MG63 (cell line): ENCODE measurements at regions not wholly inside any gene's neighbourhood (a gene's known extent, or its start where the extent isn't known, plus 50 kb on each side); places are given as distances from the start of the nearest gene placed in this dataset.
"Not testable (repeated sequence)": the region's sequence is repeated elsewhere in the genome, so short reads cannot be mapped to it uniquely, and the experiment has no call there.

Experiments
- DNase-seq: peaks from one replicate; pipeline ENCODE4 v3.0.0-alpha.2; 2020
- H3K27me3 ChIP-seq: fragments of 250-450 bp; sonication (Bioruptor Pico); 2 replicates; pipeline ENCODE4 v1.5.1; 2020; ENCODE audit warnings: mild to moderate bottlenecking, moderate library complexity
- H3K36me3 ChIP-seq: fragments of 250-450 bp; sonication (Bioruptor Pico); 2 replicates; pipeline ENCODE4 v1.5.1; 2020; ENCODE audit warnings: mild to moderate bottlenecking, moderate library complexity
- H3K4me3 ChIP-seq: fragments of 250-450 bp; sonication (Bioruptor Pico); 2 replicates; pipeline ENCODE4 v1.5.1; 2020; ENCODE audit warnings: mild to moderate bottlenecking, moderate library complexity
- H3K9me3 ChIP-seq: fragments of 250-450 bp; sonication (Bioruptor Pico); 2 replicates; pipeline ENCODE4 v1.5.1; 2020; ENCODE audit warnings: mild to moderate bottlenecking, moderate library complexity

GRCh38 chr5:155532621-155533311, 519.2 kb downstream of the KIF4B start:
- Histone ChIP-seq H3K9me3 (no peaks in the 10 kb centered on the region), H3K36me3 (no peaks in the 10 kb centered on the region), H3K4me3 (no peak overlapping the region), H3K27me3 (no peaks in the 10 kb centered on the region)
- DNase-seq = no peak

- Histone ChIP-seq H3K27me3 (no peaks in the 10 kb centered on the region), H3K36me3 (no peaks in the 10 kb centered on the region), H3K9me3 (no peaks in the 10 kb centered on the region), H3K4me3 (no peak overlapping the region)
- no peak for DNase-seq
Observed at GRCh38 chr5:155540000-155540595, 526.5 kb downstream of the KIF4B start.

GRCh38 chr5:155546075-155546474, 532.5 kb downstream of the KIF4B start:
- H3K9me3 ChIP-seq = no peaks in the 10 kb centered on the region
- no peak for DNase-seq
- H3K36me3 ChIP-seq = no peaks in the 10 kb centered on the region
- H3K27me3 ChIP-seq = no peaks in the 10 kb centered on the region
- H3K4me3 ChIP-seq = no peak overlapping the region

- H3K36me3 ChIP-seq = no peaks in the 10 kb centered on the region
- H3K27me3 ChIP-seq = no peaks in the 10 kb centered on the region; the same call in 1 of the 2 replicates
- no peaks in the 10 kb centered on the region for H3K9me3 ChIP-seq
- no peak overlapping the region for H3K4me3 ChIP-seq
- DNase-seq = no peak
Observed at GRCh38 chr5:155554500-155554899, 540.9 kb downstream of the KIF4B start.

- Histone ChIP-seq H3K4me3 (no peak overlapping the region), H3K36me3 (no peaks in the 10 kb centered on the region)
- no peak for DNase-seq
Observed at GRCh38 chr5:155556222-155556621, 542.7 kb downstream of the KIF4B start.

GRCh38 chr5:155556700-155557099, 543.1 kb downstream of the KIF4B start:
- Histone ChIP-seq H3K4me3 (no peak overlapping the region), H3K36me3 (no peaks in the 10 kb centered on the region), H3K27me3 (no peaks in the 10 kb centered on the region; the same call in 1 of the 2 replicates), H3K9me3 (no peaks in the 10 kb centered on the region)
- DNase-seq = no peak

More at GRCh38 chr5:155556222-155556621, 542.7 kb downstream of the KIF4B start:
- H3K9me3 ChIP-seq = no peaks in the 10 kb centered on the region
- H3K27me3 ChIP-seq = no peaks in the 10 kb centered on the region; the same call in 1 of the 2 replicates

GRCh38 chr5:155562158-155562557, 548.6 kb downstream of the KIF4B start:
- no peaks in the 10 kb centered on the region for H3K36me3 ChIP-seq
- no peak for DNase-seq
- H3K9me3 ChIP-seq = no peaks in the 10 kb centered on the region; the same call in 1 of the 2 replicates
- no peak overlapping the region for H3K4me3 ChIP-seq
- peaks cover 6% of the 10 kb centered on the region; the same call in 1 of the 2 replicates for H3K27me3 ChIP-seq

GRCh38 chr5:155564541-155564940, 551.0 kb downstream of the KIF4B start:
- H3K27me3 ChIP-seq = peaks cover 6% of the 10 kb centered on the region; the same call in 1 of the 2 replicates
- H3K9me3 ChIP-seq = no peaks in the 10 kb centered on the region; the same call in none of the 2 replicates
- no peaks in the 10 kb centered on the region for H3K36me3 ChIP-seq
- no peak overlapping the region for H3K4me3 ChIP-seq
- DNase-seq = no peak

- H3K36me3 ChIP-seq = no peaks in the 10 kb centered on the region
- no peaks in the 10 kb centered on the region for H3K27me3 ChIP-seq
- no peak for DNase-seq
- no peaks in the 10 kb centered on the region for H3K9me3 ChIP-seq
- H3K4me3 ChIP-seq = no peak overlapping the region
Observed at GRCh38 chr5:155575861-155576260, 562.3 kb downstream of the KIF4B start.

- DNase-seq, H3K9me3 ChIP-seq, H3K4me3 ChIP-seq, H3K27me3 ChIP-seq, H3K36me3 ChIP-seq: not testable (repeated sequence)
Observed at GRCh38 chr5:155586808-155587207, 573.3 kb downstream of the KIF4B start.

GRCh38 chr5:155587458-155587857, 573.9 kb downstream of the KIF4B start:
- no peak overlapping the region for H3K4me3 ChIP-seq
- H3K36me3 ChIP-seq = no peaks in the 10 kb centered on the region
- no peaks in the 10 kb centered on the region; the same call in 1 of the 2 replicates for H3K27me3 ChIP-seq
- DNase-seq = no peak
- H3K9me3 ChIP-seq = no peaks in the 10 kb centered on the region

- H3K27me3 ChIP-seq = no peaks in the 10 kb centered on the region; the same call in 1 of the 2 replicates
- no peak overlapping the region for H3K4me3 ChIP-seq
- no peak for DNase-seq
- no peaks in the 10 kb centered on the region for H3K9me3 ChIP-seq
- H3K36me3 ChIP-seq = no peaks in the 10 kb centered on the region
Observed at GRCh38 chr5:155591273-155591672, 577.7 kb downstream of the KIF4B start.

- Histone ChIP-seq H3K9me3 (no peaks in the 10 kb centered on the region), H3K4me3 (no peak overlapping the region), H3K27me3 (no peaks in the 10 kb centered on the region; the same call in 1 of the 2 replicates), H3K36me3 (no peaks in the 10 kb centered on the region)
- no peak for DNase-seq
Observed at GRCh38 chr5:155594270-155594669, 580.7 kb downstream of the KIF4B start.

- Histone ChIP-seq H3K9me3 (no peaks in the 10 kb centered on the region), H3K4me3 (no peak overlapping the region), H3K27me3 (no peaks in the 10 kb centered on the region; the same call in 1 of the 2 replicates), H3K36me3 (no peaks in the 10 kb centered on the region)
- no peak for DNase-seq
Observed at GRCh38 chr5:155595791-155596190, 582.2 kb downstream of the KIF4B start.

- H3K9me3 ChIP-seq = no peaks in the 10 kb centered on the region
- no peaks in the 10 kb centered on the region for H3K27me3 ChIP-seq
- no peak overlapping the region for H3K4me3 ChIP-seq
- H3K36me3 ChIP-seq = no peaks in the 10 kb centered on the region
- DNase-seq = no peak
Observed at GRCh38 chr5:155598552-155598951, 585.0 kb downstream of the KIF4B start.

GRCh38 chr5:155605920-155606319, 592.4 kb downstream of the KIF4B start:
- H3K36me3 ChIP-seq = no peaks in the 10 kb centered on the region
- no peaks in the 10 kb centered on the region for H3K9me3 ChIP-seq
- H3K27me3 ChIP-seq = no peaks in the 10 kb centered on the region
- H3K4me3 ChIP-seq = no peak overlapping the region
- DNase-seq = no peak

- H3K27me3 ChIP-seq = 0 out of 2 replicates have a peak, but pooled peaks cover 3% of the 10 kb centered on the region
- no peaks in the 10 kb centered on the region for H3K9me3 ChIP-seq
- DNase-seq = peak; percentile 29
- H3K36me3 ChIP-seq = no peaks in the 10 kb centered on the region
- H3K4me3 ChIP-seq = no peak overlapping the region
Observed at GRCh38 chr5:155616779-155617392, 603.3 kb downstream of the KIF4B start.
